Urinary bladder (tissue), 3 donors: ENCODE measurements at regions not wholly inside any gene's neighbourhood (a gene's known extent, or its start where the extent isn't known, plus 50 kb on each side); places are given as distances from the start of the nearest gene placed in this dataset.

Source experiments
- DNase-seq: peaks from one replicate; pipeline ENCODE4 v3.0.0-alpha.2; 2015; ENCODE audit errors: extremely low spot score
- H3K27ac ChIP-seq: one replicate; pipeline ENCODE4 v1.5.1; 2013; ENCODE audit warnings: low read depth, mild to moderate bottlenecking, moderate library complexity
- H3K36me3 ChIP-seq: one replicate; pipeline ENCODE4 v1.6.1; 2013; ENCODE audit warnings: mild to moderate bottlenecking, moderate library complexity; ENCODE audit not compliant: insufficient read depth
- H3K4me1 ChIP-seq: one replicate; pipeline ENCODE4 v1.6.1; 2013; ENCODE audit warnings: mild to moderate bottlenecking, moderate library complexity; ENCODE audit not compliant: insufficient read depth
- H3K4me3 ChIP-seq: one replicate; pipeline ENCODE4 v1.5.1; 2013; ENCODE audit warnings: low read depth, low read length
- WGBS: extraction: QIAGEN DNeasy Blood & Tissue Kit; methylation state at CpG from one replicate; pipeline ENCODE4 v1.1.7; 2013; 5-methylcytosine and 5-hydroxymethylcytosine counted together
- donor health status: healthy with polysubstance abuse.
- donor health status: healthy.

DNA sequence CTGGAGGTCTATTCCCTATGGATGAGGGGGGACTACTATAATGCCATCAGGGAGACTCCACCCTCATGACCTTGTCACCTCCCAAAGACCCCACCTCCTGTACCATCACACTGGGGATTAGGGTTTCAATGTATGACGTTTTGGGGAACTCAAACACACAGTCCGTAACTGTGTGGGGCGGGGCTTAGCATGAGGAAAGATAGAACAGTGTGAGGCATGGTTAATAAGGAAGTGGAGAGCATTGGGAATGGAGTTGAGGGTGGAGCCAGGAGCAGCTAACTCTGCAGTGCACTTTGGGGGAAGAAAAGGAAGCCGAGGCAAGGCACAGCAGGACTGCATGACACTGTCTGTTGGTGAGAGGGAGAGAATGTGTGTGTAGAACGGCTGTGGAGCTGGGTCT lies 90.9 kb upstream of the AGBL1 start:
- no peak for DNase-seq
- H3K4me1 ChIP-seq: no peaks in the 10 kb centered on the region
- no peak overlapping the region for H3K4me3 ChIP-seq
- no peak overlapping the region for H3K27ac ChIP-seq
- no peaks in the 10 kb centered on the region for H3K36me3 ChIP-seq
- 78% methylated on average over 5 of the region's 5 CpGs for WGBS

DNA sequence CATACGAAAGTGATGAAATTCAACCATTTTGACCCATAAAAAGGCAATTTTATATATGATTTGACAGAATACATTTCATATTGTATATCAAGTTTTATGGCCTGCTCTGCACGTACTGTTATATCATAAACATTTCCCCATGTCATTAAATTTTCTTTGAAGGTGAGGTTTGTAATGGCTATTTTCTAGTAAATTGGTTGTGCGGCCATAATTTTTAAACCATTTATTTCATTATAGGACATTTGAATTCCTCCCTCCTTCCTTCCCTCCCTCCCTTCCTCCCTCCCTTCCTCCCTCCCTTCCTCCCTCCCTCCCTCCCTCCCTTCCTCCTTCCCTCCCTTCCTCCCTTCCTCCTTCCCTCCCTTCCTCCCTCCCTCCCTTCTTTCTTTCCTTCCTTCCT lies 87.4 kb upstream of the AGBL1 start:
- Histone ChIP-seq H3K27ac (no peak overlapping the region), H3K4me1 (no peaks in the 10 kb centered on the region), H3K4me3 (no peak overlapping the region), H3K36me3 (no peaks in the 10 kb centered on the region)
- no peak for DNase-seq
- 89% methylated on average over 3 of the region's 3 CpGs for WGBS

DNA sequence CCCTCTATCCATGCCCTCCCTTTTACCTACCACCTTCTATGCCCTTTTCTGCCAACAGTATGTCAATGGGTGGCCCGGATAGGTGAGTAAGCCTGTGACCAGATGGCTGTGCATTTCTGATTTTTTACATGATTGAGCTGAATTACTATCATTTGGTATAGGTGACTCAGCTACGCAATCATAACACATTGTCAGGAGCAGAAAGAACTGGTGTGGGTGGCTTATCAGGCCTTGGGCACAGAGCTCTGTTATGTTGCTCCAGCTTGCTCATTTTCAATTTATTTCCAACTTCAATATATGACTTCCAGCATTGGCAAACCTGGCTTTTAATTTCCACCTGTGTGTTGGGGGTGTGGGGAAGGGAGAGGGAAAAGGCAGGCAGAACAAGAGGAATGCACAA lies 86.6 kb upstream of the AGBL1 start:
- no peak for DNase-seq
- Histone ChIP-seq H3K36me3 (no peaks in the 10 kb centered on the region), H3K27ac (no peak overlapping the region), H3K4me3 (no peak overlapping the region), H3K4me1 (no peaks in the 10 kb centered on the region)
- 92% methylated on average over 2 of the region's 2 CpGs for WGBS

DNA sequence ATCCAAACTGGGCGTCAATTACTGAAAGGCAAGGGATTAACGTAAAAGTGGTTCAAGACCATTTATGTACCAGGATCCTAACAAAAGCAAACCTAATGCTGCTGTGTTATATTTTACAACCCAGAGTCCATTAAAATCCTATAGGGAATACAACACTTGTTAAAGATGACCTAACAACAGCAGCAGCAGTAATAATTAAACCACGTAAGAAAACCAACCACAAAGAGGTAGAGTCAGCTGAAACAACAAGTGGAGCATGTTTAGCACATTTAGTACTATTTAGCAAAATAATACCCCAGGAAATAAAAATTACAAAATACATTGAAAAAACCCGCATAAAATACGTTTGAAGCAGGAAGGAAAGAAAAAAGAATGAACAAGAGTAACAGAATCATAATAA lies 82.1 kb upstream of the AGBL1 start:
- no peak for DNase-seq
- Histone ChIP-seq H3K27ac (no peak overlapping the region), H3K4me1 (no peaks in the 10 kb centered on the region), H3K36me3 (no peaks in the 10 kb centered on the region), H3K4me3 (no peak overlapping the region)
- WGBS: 87% methylated on average over 5 of the region's 5 CpGs

DNA sequence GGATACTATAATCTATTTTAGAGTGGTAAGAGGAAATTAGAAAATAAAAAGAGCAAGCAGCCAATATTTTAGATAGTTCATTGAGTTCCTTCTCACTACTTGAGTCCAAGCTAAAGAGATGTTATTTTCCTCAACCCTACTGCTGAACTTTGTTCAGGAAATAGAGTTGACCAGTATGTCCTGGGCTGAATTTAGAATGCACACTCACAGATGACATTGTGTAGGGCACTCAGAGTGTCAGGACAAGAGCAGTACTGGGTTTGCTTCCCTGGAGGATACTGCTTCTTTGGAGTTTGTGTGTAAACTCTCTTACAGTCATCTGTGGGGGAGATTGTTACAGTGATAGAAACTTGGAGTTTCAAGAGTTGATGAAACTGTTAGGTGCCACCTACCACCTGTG lies 80.0 kb upstream of the AGBL1 start:
- Histone ChIP-seq H3K4me3 (no peak overlapping the region), H3K4me1 (no peaks in the 10 kb centered on the region), H3K27ac (no peak overlapping the region), H3K36me3 (no peaks in the 10 kb centered on the region)
- DNase-seq: no peak

DNA sequence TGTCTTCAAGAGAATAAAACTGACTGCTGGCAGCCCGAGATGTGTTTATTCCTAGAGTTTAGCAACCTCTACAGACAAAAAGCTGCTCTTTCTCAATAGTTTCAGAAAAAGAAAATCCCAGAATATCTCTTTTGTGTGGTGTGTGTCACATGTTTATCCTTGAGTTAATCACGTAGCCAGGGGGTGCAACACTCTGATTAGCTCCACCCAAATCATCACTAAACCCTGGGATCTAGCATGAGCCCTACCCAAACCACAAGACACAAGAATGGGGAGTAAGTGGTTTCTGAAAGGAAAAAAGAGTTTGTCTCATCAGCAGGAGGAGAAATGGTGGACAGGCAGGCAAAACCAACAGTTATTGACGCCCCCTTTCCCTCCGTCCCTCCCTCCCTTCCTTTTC lies 78.5 kb upstream of the AGBL1 start:
- no peaks in the 10 kb centered on the region for H3K4me1 ChIP-seq

DNA sequence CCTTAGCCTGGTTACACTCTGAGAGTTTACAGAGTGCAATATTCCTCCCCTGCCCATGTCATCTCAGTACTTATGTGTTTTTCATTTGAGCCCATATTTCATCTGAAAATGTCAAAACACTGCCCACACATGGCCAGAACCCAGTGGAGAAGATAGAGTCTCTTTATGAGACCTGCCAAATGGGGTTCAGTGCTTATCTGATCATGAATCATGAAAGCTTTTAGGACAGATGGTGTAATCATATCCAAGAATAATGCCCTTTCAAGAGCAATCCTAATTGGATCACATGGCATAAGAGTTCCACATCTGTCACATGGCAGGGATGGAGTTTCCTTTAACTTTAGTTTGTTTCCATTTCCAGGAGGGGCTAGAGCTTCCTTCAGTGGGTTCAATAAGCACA lies 77.2 kb upstream of the AGBL1 start:
- no peak overlapping the region for H3K4me3 ChIP-seq
- H3K4me1 ChIP-seq: no peaks in the 10 kb centered on the region
- no peak for DNase-seq
- H3K27ac ChIP-seq: no peak overlapping the region
- no peaks in the 10 kb centered on the region for H3K36me3 ChIP-seq

More for the DNA sequence above, 78.5 kb upstream of the AGBL1 start:
- no peak for DNase-seq
- Histone ChIP-seq H3K4me3 (no peak overlapping the region), H3K36me3 (no peaks in the 10 kb centered on the region), H3K27ac (no peak overlapping the region)
- WGBS: 23% methylated on average over 4 of the region's 4 CpGs

DNA sequence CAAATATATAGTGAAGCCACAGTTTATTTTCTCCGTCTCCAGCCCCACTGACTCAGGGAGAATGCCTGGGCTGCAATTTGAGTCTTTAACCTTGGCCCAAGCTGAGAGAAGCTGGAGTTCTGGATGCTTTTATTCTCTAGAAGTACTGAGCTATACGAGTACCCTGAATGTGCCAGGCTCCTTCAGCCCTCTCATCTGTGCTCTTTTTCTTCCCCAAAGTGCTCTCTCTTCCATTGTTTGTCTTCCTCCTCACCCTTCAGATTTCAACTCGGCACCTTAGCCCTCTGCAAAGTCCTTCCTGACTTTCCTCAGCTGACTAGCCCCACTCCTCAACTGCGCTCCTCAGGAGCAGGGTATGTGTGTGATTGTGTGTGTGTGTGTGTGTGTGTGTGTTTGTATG lies 75.6 kb upstream of the AGBL1 start:
- DNase-seq: no peak
- H3K4me1 ChIP-seq: no peaks in the 10 kb centered on the region
- no peak overlapping the region for H3K27ac ChIP-seq
- H3K4me3 ChIP-seq: no peak overlapping the region
- H3K36me3 ChIP-seq: no peaks in the 10 kb centered on the region
- WGBS: 81% methylated on average over 4 of the region's 4 CpGs

DNA sequence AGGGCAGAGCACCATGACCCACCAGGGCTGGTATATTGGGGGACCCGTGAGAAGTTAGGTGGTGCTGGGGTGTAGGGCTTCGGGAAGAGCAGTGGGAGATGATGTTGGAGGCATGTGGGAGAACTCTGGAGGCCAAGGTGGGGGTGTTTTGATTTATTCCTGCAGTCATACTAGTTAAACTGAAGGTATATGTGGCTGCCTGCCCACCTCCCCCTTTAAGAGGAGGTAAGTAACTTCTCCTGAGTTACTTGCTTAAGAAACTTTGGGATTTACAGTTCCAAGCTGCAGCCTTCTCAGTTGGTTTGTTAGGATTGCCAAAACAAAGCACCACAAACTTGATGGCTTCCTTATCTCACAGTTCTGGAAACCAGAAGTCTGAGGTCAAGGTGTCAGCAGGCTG lies 73.1 kb upstream of the AGBL1 start:
- DNase-seq: no peak
- 91% methylated on average over 2 of the region's 2 CpGs for WGBS
- no peaks in the 10 kb centered on the region for H3K36me3 ChIP-seq
- H3K4me1 ChIP-seq: no peaks in the 10 kb centered on the region
- H3K27ac ChIP-seq: no peak overlapping the region
- H3K4me3 ChIP-seq: no peak overlapping the region

DNA sequence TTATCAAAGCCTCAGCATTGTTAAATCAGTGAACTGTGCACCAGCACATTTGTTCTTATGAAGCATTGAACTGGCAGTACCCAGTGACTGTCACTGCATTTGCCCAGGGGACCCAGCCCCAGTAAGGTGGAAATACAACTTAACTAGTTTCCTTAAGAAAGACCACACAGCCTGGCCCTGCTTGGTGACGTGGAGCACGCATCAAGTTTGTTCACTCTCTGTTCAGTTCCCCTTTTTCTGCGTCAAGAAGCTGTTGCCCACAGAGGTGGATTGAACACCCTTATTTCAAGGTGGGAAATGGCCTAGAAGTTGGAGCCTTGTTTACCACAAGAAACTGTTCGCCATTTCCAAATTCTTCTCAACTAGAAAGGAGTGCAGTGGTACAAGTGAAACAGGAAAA lies 69.9 kb upstream of the AGBL1 start:
- no peaks in the 10 kb centered on the region for H3K36me3 ChIP-seq
- H3K27ac ChIP-seq: no peak overlapping the region
- H3K4me1 ChIP-seq: no peaks in the 10 kb centered on the region
- no peak for DNase-seq
- 82% methylated on average over 4 of the region's 4 CpGs for WGBS
- H3K4me3 ChIP-seq: no peak overlapping the region

DNA sequence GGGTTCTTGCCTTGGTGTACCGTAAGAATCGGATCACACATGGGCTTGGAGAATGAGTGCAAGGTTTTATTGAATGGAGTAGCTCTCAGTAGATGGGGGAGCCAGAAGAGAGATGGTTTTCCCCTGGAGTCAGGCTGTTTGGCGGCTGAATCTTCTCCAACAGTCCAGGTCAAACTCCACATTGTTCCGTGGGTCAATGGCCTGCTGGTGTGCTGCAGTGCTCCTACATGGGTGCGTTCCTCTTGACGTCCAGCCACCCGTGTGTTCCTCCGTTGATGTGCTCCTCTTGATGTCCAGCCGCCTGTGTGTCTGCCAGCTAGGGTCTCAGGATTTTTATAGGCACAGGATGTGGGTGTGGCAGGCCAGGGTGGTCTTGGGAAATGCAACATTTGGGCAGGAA lies 69.3 kb upstream of the AGBL1 start:
- Histone ChIP-seq H3K27ac (no peak overlapping the region), H3K36me3 (no peaks in the 10 kb centered on the region), H3K4me3 (no peak overlapping the region), H3K4me1 (no peaks in the 10 kb centered on the region)
- no peak for DNase-seq
- 88% methylated on average over 9 of the region's 9 CpGs for WGBS

DNA sequence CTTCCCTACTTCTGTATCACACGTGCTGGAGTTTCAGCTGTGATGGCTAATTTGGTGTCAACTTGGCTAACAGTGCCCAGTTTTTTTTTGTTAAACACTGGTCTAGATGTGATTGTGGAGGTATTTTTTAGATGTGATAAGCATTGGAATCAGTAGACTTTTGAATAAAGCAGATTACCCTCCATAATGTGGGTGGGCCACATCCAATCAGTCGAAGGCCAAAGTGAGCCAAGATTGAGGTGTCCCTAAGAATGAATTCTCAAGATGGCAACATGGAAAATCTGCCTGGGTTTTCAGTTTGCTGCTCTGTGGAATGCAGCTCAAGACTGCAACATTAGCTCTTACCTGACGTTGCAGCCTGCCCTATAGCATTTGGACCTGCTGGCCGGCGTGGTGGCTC lies 68.8 kb upstream of the AGBL1 start:
- Histone ChIP-seq H3K27ac (no peak overlapping the region), H3K4me3 (no peak overlapping the region), H3K36me3 (no peaks in the 10 kb centered on the region), H3K4me1 (no peaks in the 10 kb centered on the region)
- no peak for DNase-seq
- WGBS: 73% methylated on average over 5 of the region's 5 CpGs

DNA sequence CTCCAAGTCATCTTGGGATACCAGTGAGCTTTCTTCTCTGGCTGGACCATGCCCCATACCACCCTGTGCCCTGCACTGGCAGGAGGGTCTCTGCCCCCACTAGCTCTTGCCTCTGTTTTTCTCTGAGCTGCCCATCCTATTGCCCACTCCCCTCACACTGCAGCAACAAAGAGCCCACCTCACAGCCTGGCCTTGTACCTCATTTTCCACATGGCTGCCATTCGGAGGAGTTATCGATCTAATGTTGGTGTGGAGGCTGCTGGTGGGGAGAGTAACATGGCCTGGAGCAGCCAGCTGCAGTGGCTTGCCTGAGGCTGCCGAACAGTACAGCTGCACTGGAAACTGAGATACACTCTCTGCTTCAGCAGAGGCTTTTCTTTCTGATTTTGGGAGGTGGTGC lies 65.7 kb upstream of the AGBL1 start:
- H3K4me3 ChIP-seq: no peak overlapping the region
- 28% methylated on average over 3 of the region's 3 CpGs for WGBS
- no peaks in the 10 kb centered on the region for H3K4me1 ChIP-seq
- no peaks in the 10 kb centered on the region for H3K36me3 ChIP-seq
- DNase-seq: no peak
- no peak overlapping the region for H3K27ac ChIP-seq

DNA sequence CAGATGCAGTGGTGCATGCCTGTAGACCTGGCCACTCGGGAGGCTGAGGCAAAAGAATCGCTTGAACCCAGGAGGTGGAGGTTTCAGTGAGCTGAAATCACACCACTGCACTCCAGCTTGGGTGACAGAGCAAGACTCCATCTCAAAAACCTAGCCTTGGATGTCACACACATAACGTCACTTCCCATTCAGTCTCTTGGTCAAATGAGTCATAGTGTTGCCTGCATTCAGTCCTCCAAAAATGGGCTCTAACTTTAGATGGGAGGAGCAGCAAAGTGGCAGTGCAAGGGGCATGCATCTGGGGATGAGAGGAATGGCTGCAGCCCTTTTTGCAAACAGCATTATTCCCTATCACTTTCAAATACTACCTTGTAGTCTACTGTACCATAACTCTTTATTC lies 62.9 kb upstream of the AGBL1 start:
- no peak overlapping the region for H3K27ac ChIP-seq
- no peaks in the 10 kb centered on the region for H3K4me1 ChIP-seq
- no peak overlapping the region for H3K4me3 ChIP-seq
- WGBS: 89% methylated on average over 3 of the region's 3 CpGs
- no peak for DNase-seq
- no peaks in the 10 kb centered on the region for H3K36me3 ChIP-seq

DNA sequence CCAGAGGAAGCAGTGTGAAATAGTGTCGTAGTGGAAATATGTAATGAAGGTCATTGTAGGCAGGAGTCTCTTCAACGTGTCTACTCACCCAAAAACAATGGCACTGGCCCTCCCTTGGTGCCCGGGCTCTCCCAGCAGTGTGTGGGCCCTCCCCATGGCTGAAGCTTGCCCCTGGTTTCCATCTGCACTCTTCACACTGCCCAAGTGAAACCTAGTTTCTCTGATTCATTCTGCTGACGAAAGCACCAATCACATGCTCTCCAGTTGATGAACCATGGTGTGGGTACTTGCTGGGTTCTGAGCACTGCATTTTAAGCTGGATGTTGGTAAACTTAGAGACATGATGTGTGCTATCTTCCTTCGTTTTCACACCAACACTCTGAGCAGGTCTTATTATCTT lies 61.0 kb upstream of the AGBL1 start:
- H3K27ac ChIP-seq: no peak overlapping the region
- no peak overlapping the region for H3K4me3 ChIP-seq
- no peaks in the 10 kb centered on the region for H3K36me3 ChIP-seq
- no peaks in the 10 kb centered on the region for H3K4me1 ChIP-seq
- DNase-seq: no peak
- 84% methylated on average over 5 of the region's 5 CpGs for WGBS
